SK-N-SH treated with all-trans-retinoic acid at 6 μM for 48 hours (cell line): ENCODE measurements at regions not wholly inside any gene's neighbourhood (a gene's known extent, or its start where the extent isn't known, plus 50 kb on each side); places are given as distances from the start of the nearest gene placed in this dataset.

Experiments used
- GLIS3 ChIP-seq: fragments of 250-450 bp; sonication (Bioruptor Pico); IDR thresholded peaks from 2 replicates; pipeline ENCODE4 v1.5.0; 2020; ENCODE audit warnings: mild to moderate bottlenecking, moderate library complexity
- SNAI2 ChIP-seq: fragments of 250-450 bp; sonication (Bioruptor Pico); IDR thresholded peaks from 2 replicates; pipeline ENCODE4 v1.5.0; 2020; ENCODE audit warnings: mild to moderate bottlenecking, moderate library complexity
- ZC3H10 ChIP-seq: fragments of 250-450 bp; sonication (Bioruptor Pico); IDR thresholded peaks from 2 replicates; pipeline ENCODE4 v1.5.1; 2021; ENCODE audit warnings: mild to moderate bottlenecking, moderate library complexity
- TF ChIP-seq, protein P1 (sequence below): fragments of 250-450 bp; sonication (Bioruptor Pico); IDR thresholded peaks from 2 replicates; pipeline ENCODE4 v1.5.1; 2020; ENCODE audit warnings: low read depth, mild to moderate bottlenecking, moderate library complexity
- TF ChIP-seq, protein P2 (sequence below): fragments of 250-450 bp; sonication (Bioruptor Pico); IDR thresholded peaks from 2 replicates; pipeline ENCODE4 v1.5.1; 2021; ENCODE audit warnings: mild to moderate bottlenecking, moderate library complexity

DNA sequence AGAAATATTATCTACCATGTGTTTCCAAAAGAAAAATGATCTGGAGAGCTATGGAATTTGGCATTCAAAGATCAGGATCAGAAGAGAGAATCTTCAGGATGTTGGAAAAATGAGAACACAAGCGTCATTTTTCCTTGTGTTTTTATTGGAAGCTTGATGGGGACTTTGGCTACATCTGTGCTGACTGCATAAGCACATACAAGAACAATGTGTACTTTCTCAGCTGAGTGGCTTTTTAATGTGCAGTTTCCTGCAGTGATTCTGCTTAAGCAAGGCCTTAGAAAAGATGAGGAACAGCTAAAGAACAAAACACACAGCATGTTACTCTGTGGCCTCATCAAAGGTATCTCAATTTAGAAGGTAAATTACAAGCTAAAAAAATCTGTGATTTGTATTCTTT is 1039.9 kb downstream of the GLUD2 start:
- TF ChIP-seq ZC3H10 (CRISPR knock-in tag), result no peak
- TF ChIP-seq, protein P1, sequence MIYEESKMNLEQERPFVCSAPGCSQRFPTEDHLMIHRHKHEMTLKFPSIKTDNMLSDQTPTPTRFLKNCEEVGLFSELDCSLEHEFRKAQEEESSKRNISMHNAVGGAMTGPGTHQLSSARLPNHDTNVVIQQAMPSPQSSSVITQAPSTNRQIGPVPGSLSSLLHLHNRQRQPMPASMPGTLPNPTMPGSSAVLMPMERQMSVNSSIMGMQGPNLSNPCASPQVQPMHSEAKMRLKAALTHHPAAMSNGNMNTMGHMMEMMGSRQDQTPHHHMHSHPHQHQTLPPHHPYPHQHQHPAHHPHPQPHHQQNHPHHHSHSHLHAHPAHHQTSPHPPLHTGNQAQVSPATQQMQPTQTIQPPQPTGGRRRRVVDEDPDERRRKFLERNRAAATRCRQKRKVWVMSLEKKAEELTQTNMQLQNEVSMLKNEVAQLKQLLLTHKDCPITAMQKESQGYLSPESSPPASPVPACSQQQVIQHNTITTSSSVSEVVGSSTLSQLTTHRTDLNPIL (CRISPR knock-in tag), result no peak
- no peak for TF ChIP-seq GLIS3
- TF ChIP-seq, protein P2, sequence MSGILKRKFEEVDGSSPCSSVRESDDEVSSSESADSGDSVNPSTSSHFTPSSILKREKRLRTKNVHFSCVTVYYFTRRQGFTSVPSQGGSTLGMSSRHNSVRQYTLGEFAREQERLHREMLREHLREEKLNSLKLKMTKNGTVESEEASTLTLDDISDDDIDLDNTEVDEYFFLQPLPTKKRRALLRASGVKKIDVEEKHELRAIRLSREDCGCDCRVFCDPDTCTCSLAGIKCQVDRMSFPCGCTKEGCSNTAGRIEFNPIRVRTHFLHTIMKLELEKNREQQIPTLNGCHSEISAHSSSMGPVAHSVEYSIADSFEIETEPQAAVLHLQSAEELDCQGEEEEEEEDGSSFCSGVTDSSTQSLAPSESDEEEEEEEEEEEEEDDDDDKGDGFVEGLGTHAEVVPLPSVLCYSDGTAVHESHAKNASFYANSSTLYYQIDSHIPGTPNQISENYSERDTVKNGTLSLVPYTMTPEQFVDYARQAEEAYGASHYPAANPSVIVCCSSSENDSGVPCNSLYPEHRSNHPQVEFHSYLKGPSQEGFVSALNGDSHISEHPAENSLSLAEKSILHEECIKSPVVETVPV (CRISPR knock-in tag), result no peak
- TF ChIP-seq SNAI2 (CRISPR knock-in tag), result no peak
